CD4-positive, alpha-beta memory T cell (primary cell): ENCODE measurements at regions not wholly inside any gene's neighbourhood (a gene's known extent, or its start where the extent isn't known, plus 50 kb on each side); places are given as distances from the start of the nearest gene placed in this dataset.

Source experiments
- CTCF ChIA-PET: fragments of 350-600 bp; sonication (Branson Sonifier 250); formaldehyde crosslinking; loops from one replicate; lab custom pipeline; 2021; ENCODE audit warnings: inconsistent platforms; ENCODE audit not compliant: partially characterized antibody; lab: Charles Lee
- POLR2A ChIA-PET: fragments of 350-600 bp; sonication (Branson Sonifier 250); formaldehyde crosslinking; loops from one replicate; lab custom pipeline; 2021; ENCODE audit not compliant: partially characterized antibody; lab: Charles Lee
- DNase-seq, 5 donors: peaks; one replicate each; pipeline versions ENCODE4 v3.0.0 to v3.0.0-alpha.2; 2020 to 2022; ENCODE audit warnings: mixed read lengths in 1 of 5
- H3K27ac ChIP-seq: one replicate; pipeline ENCODE4 v1.7.0; 2013; ENCODE audit warnings: low read depth, low read length
- H3K27me3 ChIP-seq: 2 replicates; pipeline ENCODE4 v1.7.0; 2013; ENCODE audit warnings: mild to moderate bottlenecking, low read length, moderate library complexity; ENCODE audit not compliant: insufficient read depth
- H3K36me3 ChIP-seq: 2 replicates; pipeline ENCODE4 v1.7.0; 2013; ENCODE audit warnings: mild to moderate bottlenecking, low read length, moderate library complexity; ENCODE audit not compliant: insufficient read depth
- H3K4me1 ChIP-seq: 2 replicates; pipeline ENCODE4 v1.7.0; 2013; ENCODE audit warnings: mild to moderate bottlenecking, low read length, moderate library complexity; ENCODE audit not compliant: insufficient read depth
- H3K4me3 ChIP-seq, 2 donors: one replicate each; pipeline ENCODE4 v1.7.0; 2013; ENCODE audit warnings: low read length in 2 of 2, mild to moderate bottlenecking in 1 of 2
- H3K9me3 ChIP-seq, 2 donors: one replicate each; pipeline ENCODE4 v1.7.0; 2013; ENCODE audit warnings: low read length in 2 of 2, control low read depth in 1 of 2; ENCODE audit not compliant: control insufficient read depth in 1 of 2
- H3K27ac Mint-ChIP-seq, 7 donors: one replicate each; pipeline ENCODE4 v1.8.0; 2020 to 2021; ENCODE audit warnings: mixed read lengths in 7 of 7, mild to moderate bottlenecking in 6 of 7, inconsistent platforms in 3 of 7, moderate library complexity in 3 of 7
- H3K27me3 Mint-ChIP-seq, 2 donors: one replicate each; pipeline ENCODE4 v1.8.0; 2020 to 2021; ENCODE audit warnings: mixed read lengths in 2 of 2
- H3K36me3 Mint-ChIP-seq, 2 donors: one replicate each; pipeline ENCODE4 v1.8.0; 2020 to 2021; ENCODE audit warnings: mixed read lengths in 2 of 2, inconsistent platforms in 1 of 2, mild to moderate bottlenecking in 1 of 2
- H3K4me1 Mint-ChIP-seq, 4 donors: one replicate each; pipeline ENCODE4 v1.8.0; 2020 to 2021; ENCODE audit warnings: mixed read lengths in 4 of 4, mild to moderate bottlenecking in 1 of 4
- H3K4me3 Mint-ChIP-seq, 8 donors: one replicate each; pipeline ENCODE4 v1.8.0; 2020 to 2021; ENCODE audit warnings: mixed read lengths in 8 of 8, mild to moderate bottlenecking in 7 of 8, moderate library complexity in 6 of 8, inconsistent platforms in 3 of 8
- H3K9me3 Mint-ChIP-seq, 8 donors: one replicate each; pipeline ENCODE4 v1.8.0; 2020 to 2021; ENCODE audit warnings: mixed read lengths in 8 of 8, mild to moderate bottlenecking in 5 of 8, inconsistent platforms in 3 of 8, moderate library complexity in 1 of 8
- intact Hi-C: fragments of 100-400 bp; cut with micrococcal nuclease; formaldehyde crosslinking; loops from one replicate; pipeline ENCODE4 v1.15.1; 2023

DNA sequence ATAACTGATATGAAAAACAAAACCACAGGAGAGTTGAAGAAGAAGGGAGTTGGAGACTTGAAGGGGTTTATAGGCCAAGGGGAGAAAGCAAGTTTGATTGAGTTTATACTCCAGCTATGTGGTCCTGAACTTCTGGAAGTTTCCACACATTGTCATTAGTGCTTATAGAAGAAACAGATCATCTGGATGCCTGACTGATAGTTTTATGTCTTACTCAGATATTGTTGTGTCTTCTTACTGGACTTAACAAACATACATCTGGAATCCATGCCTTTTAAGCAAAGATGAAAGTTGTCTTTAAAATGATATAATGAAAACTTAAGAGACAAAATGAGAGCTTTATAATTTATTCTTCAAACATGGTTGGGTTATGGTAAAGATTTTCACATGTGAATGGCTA is 101.3 kb upstream of the FZD8 start:
- H3K9me3 ChIP-seq = no peaks in the 10 kb centered on the region
- H3K4me1 ChIP-seq = no peaks in the 10 kb centered on the region
- no peak overlapping the region for H3K4me3 Mint-ChIP-seq
- H3K27me3 ChIP-seq = no peaks in the 10 kb centered on the region
- peaks cover 0 to 5% (median 0%) of the 10 kb centered on the region in 8 donors for H3K9me3 Mint-ChIP-seq
- DNase-seq = no peak
- CTCF ChIA-PET = no interaction called here
- H3K36me3 ChIP-seq = no peaks in the 10 kb centered on the region
- intact Hi-C loops = no loop called here
- no peak overlapping the region for H3K4me3 ChIP-seq
- POLR2A ChIA-PET = no interaction called here
- no peak overlapping the region for H3K27ac ChIP-seq
- H3K4me1 Mint-ChIP-seq = no peaks in the 10 kb centered on the region
- no peaks in the 10 kb centered on the region for H3K27me3 Mint-ChIP-seq
- no peaks in the 10 kb centered on the region for H3K36me3 Mint-ChIP-seq
- H3K27ac Mint-ChIP-seq = peak overlapping the region in 1 of 7 donors; percentile 54

DNA sequence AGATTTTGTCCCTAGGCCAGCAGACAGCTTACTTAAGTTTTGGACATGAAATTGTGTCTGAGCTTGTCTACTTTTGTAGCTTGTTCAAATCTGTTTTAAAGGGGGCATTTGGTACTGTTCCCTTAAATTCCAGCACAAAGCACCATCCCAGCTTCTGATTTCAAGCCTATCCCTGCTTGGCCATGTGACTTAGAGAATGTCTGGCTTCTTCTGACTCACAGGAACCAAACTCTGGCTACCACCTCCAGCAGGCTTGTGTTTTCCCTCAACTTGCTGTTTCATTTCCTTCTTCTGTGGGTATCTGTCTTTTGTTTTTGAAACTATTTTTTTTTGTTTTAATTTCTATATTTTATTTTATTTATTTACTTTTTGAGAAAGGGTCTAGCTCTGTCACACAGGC is 97.9 kb upstream of the FZD8 start:
- no peak overlapping the region for H3K4me3 Mint-ChIP-seq
- Histone ChIP-seq H3K9me3 (no peaks in the 10 kb centered on the region), H3K27ac (no peak overlapping the region), H3K4me1 (no peaks in the 10 kb centered on the region), H3K4me3 (no peak overlapping the region), H3K36me3 (no peaks in the 10 kb centered on the region), H3K27me3 (no peaks in the 10 kb centered on the region)
- DNase-seq = no peak
- no peak overlapping the region for H3K27ac Mint-ChIP-seq
- intact Hi-C loops = no loop called here
- peaks cover 0 to 18% (median 3%) of the 10 kb centered on the region in 8 donors for H3K9me3 Mint-ChIP-seq
- ChIA-PET POLR2A (no interaction called here), CTCF (no interaction called here)
- no peaks in the 10 kb centered on the region for H3K4me1 Mint-ChIP-seq
- H3K36me3 Mint-ChIP-seq = no peaks in the 10 kb centered on the region
- H3K27me3 Mint-ChIP-seq = no peaks in the 10 kb centered on the region

DNA sequence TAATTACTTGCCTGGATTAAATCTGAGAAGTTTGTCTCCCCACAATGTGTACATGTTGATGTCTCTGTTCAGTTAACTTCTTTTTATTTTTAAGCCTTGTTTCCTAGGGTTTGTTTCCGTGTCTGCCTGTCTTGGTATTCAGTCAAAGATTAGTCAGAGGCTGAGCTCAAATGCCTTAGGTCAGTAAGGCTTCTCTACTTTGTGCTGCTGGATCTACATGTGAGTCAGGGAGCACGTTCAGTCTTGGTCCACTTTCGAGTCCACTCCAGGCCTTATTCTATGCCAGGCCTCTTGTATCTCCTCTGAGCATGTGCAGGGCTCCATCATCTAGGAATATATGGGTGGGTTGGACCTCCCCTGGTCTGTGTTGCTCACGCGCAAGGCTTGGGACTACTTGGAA is 93.3 kb upstream of the FZD8 start:
- ChIA-PET CTCF (no interaction called here), POLR2A (no interaction called here)
- Histone ChIP-seq H3K4me3 (no peak overlapping the region), H3K4me1 (no peaks in the 10 kb centered on the region), H3K27me3 (no peaks in the 10 kb centered on the region), H3K36me3 (no peaks in the 10 kb centered on the region), H3K27ac (no peak overlapping the region), H3K9me3 (no peaks in the 10 kb centered on the region)
- Mint-ChIP-seq H3K36me3 (no peaks in the 10 kb centered on the region), H3K9me3 (peaks cover 0 to 22% (median 2%) of the 10 kb centered on the region in 8 donors), H3K4me1 (no peaks in the 10 kb centered on the region), H3K27ac (no peak overlapping the region), H3K4me3 (no peak overlapping the region), H3K27me3 (no peaks in the 10 kb centered on the region)
- DNase-seq = no peak
- intact Hi-C loops = no loop called here

GRCh38 chr10:35731828-35732227 is 89.7 kb upstream of the FZD8 start:
- Histone ChIP-seq H3K9me3 (no peaks in the 10 kb centered on the region), H3K4me1 (no peaks in the 10 kb centered on the region), H3K27ac (no peak overlapping the region), H3K27me3 (no peaks in the 10 kb centered on the region), H3K36me3 (no peaks in the 10 kb centered on the region), H3K4me3 (no peak overlapping the region)
- H3K9me3 Mint-ChIP-seq = peaks cover 0 to 17% (median 0%) of the 10 kb centered on the region in 8 donors
- no peaks in the 10 kb centered on the region for H3K36me3 Mint-ChIP-seq
- no peak for DNase-seq
- no peak overlapping the region for H3K4me3 Mint-ChIP-seq
- no peaks in the 10 kb centered on the region for H3K4me1 Mint-ChIP-seq
- intact Hi-C loops = no loop called here
- CTCF ChIA-PET = no interaction called here
- H3K27ac Mint-ChIP-seq = no peak overlapping the region
- H3K27me3 Mint-ChIP-seq = no peaks in the 10 kb centered on the region
- POLR2A ChIA-PET = no interaction called here

GRCh38 chr10:35728341-35728740 is 86.2 kb upstream of the FZD8 start:
- H3K27me3 ChIP-seq = no peaks in the 10 kb centered on the region
- H3K9me3 Mint-ChIP-seq = peaks cover 0 to 8% (median 0%) of the 10 kb centered on the region in 8 donors
- no peak overlapping the region for H3K27ac ChIP-seq
- no peaks in the 10 kb centered on the region for H3K36me3 Mint-ChIP-seq
- intact Hi-C loops = no loop called here
- ChIA-PET CTCF (no interaction called here), POLR2A (no interaction called here)
- no peak for DNase-seq
- H3K27me3 Mint-ChIP-seq = no peaks in the 10 kb centered on the region
- no peaks in the 10 kb centered on the region for H3K4me1 ChIP-seq
- no peaks in the 10 kb centered on the region for H3K36me3 ChIP-seq
- H3K27ac Mint-ChIP-seq = no peak overlapping the region
- no peak overlapping the region for H3K4me3 Mint-ChIP-seq
- H3K4me1 Mint-ChIP-seq = no peaks in the 10 kb centered on the region
- no peak overlapping the region for H3K4me3 ChIP-seq
- no peaks in the 10 kb centered on the region for H3K9me3 ChIP-seq

DNA sequence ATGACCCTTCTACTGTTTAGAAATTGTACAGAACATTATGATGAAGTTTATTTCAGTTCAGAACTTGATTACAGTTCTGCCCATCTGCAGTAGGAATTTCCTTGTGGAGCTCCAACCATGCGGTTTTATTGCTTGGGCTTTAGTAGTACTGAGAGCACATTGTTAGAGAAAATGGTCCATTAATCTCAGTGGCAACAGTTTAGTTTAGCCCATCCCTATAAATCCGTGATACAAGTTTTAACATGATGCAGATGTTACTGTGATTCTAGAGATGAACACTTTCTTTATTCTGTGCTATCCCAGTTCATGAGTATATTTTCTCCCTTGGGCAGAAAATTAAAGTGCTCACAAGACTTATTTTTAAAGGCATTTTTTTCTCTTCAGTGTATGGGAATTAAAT is 84.8 kb upstream of the FZD8 start:
- no peaks in the 10 kb centered on the region for H3K4me1 Mint-ChIP-seq
- CTCF ChIA-PET = interaction anchor here (1.6 kb wide), 1 partner anchor 14 kb away, joined by 3 read pairs; no protein-coding TSS in a partner anchor
- POLR2A ChIA-PET = no interaction called here
- H3K9me3 Mint-ChIP-seq = peaks cover 0 to 6% (median 0%) of the 10 kb centered on the region in 8 donors
- no peak overlapping the region for H3K27ac ChIP-seq
- H3K4me3 Mint-ChIP-seq = no peak overlapping the region
- H3K4me3 ChIP-seq = no peak overlapping the region
- no peaks in the 10 kb centered on the region for H3K4me1 ChIP-seq
- H3K27ac Mint-ChIP-seq = no peak overlapping the region
- H3K36me3 Mint-ChIP-seq = no peaks in the 10 kb centered on the region
- no peaks in the 10 kb centered on the region for H3K36me3 ChIP-seq
- intact Hi-C loops = no loop called here
- DNase-seq = no peak
- no peaks in the 10 kb centered on the region for H3K27me3 ChIP-seq
- no peaks in the 10 kb centered on the region for H3K9me3 ChIP-seq
- H3K27me3 Mint-ChIP-seq = no peaks in the 10 kb centered on the region

- H3K27me3 ChIP-seq = no peaks in the 10 kb centered on the region
- no peaks in the 10 kb centered on the region for H3K9me3 ChIP-seq
- CTCF ChIA-PET = no interaction called here
- H3K36me3 Mint-ChIP-seq = no peaks in the 10 kb centered on the region
- H3K27me3 Mint-ChIP-seq = no peaks in the 10 kb centered on the region
- no peak overlapping the region for H3K27ac ChIP-seq
- no peak overlapping the region for H3K4me3 Mint-ChIP-seq
- H3K9me3 Mint-ChIP-seq = peaks cover 0 to 3% (median 0%) of the 10 kb centered on the region in 8 donors
- H3K4me1 Mint-ChIP-seq = no peaks in the 10 kb centered on the region
- no peak overlapping the region for H3K4me3 ChIP-seq
- POLR2A ChIA-PET = no interaction called here
- no peaks in the 10 kb centered on the region for H3K36me3 ChIP-seq
- intact Hi-C loops = no loop called here
- H3K4me1 ChIP-seq = no peaks in the 10 kb centered on the region
- no peak for DNase-seq
- H3K27ac Mint-ChIP-seq = no peak overlapping the region
Measured at GRCh38 chr10:35723992-35724391, 81.9 kb upstream of the FZD8 start.

GRCh38 chr10:35723059-35723458 is 81.0 kb upstream of the FZD8 start:
- no peak overlapping the region for H3K4me3 Mint-ChIP-seq
- Histone ChIP-seq H3K4me1 (no peaks in the 10 kb centered on the region), H3K4me3 (no peak overlapping the region), H3K9me3 (no peaks in the 10 kb centered on the region), H3K36me3 (no peaks in the 10 kb centered on the region), H3K27me3 (no peaks in the 10 kb centered on the region), H3K27ac (no peak overlapping the region)
- POLR2A ChIA-PET = no interaction called here
- H3K4me1 Mint-ChIP-seq = no peaks in the 10 kb centered on the region
- no peak for DNase-seq
- intact Hi-C loops = no loop called here
- H3K27me3 Mint-ChIP-seq = no peaks in the 10 kb centered on the region
- H3K9me3 Mint-ChIP-seq = peaks cover 0 to 3% (median 0%) of the 10 kb centered on the region in 8 donors
- no peaks in the 10 kb centered on the region for H3K36me3 Mint-ChIP-seq
- CTCF ChIA-PET = no interaction called here
- no peak overlapping the region for H3K27ac Mint-ChIP-seq
